KMS-11 (cell line): ENCODE measurements at regions not wholly inside any gene's neighbourhood (a gene's known extent, or its start where the extent isn't known, plus 50 kb on each side); places are given as distances from the start of the nearest gene placed in this dataset.

Experiments used
- H2AFZ ChIP-seq: fragments of 200-600 bp; sonication (generic); 2 replicates; pipeline ENCODE4 v1.6.1; 2016; ENCODE audit warnings: antibody characterized with exemption, mixed run types, low read depth
- H3K27ac ChIP-seq: fragments of 200-600 bp; sonication (generic); 2 replicates; pipeline ENCODE4 v1.6.1; 2016; ENCODE audit warnings: mild to moderate bottlenecking, mixed run types
- H3K27me3 ChIP-seq: fragments of 200-600 bp; sonication (generic); 2 replicates; pipeline ENCODE4 v1.6.1; 2017; ENCODE audit warnings: mild to moderate bottlenecking, low read depth, mixed run types, moderate library complexity; ENCODE audit not compliant: insufficient read depth
- H3K36me3 ChIP-seq: fragments of 200-600 bp; sonication (generic); 2 replicates; pipeline ENCODE4 v1.6.1; 2017; ENCODE audit warnings: mild to moderate bottlenecking, mixed run types; ENCODE audit not compliant: insufficient read depth
- H3K4me1 ChIP-seq: fragments of 200-600 bp; sonication (generic); 2 replicates; pipeline ENCODE4 v1.6.1; 2016; ENCODE audit warnings: mild to moderate bottlenecking, low read depth, mixed run types; ENCODE audit not compliant: poor library complexity, severe bottlenecking
- H3K4me2 ChIP-seq: fragments of 200-600 bp; sonication (generic); 2 replicates; pipeline ENCODE4 v1.7.0; 2016; ENCODE audit warnings: mild to moderate bottlenecking, mixed run types
- H3K4me3 ChIP-seq: fragments of 200-600 bp; sonication (generic); IDR thresholded peaks from 2 replicates; pipeline ENCODE4 v1.6.1; 2017; ENCODE audit warnings: low read depth, low read length, mixed read lengths; ENCODE audit not compliant: insufficient read depth
- H3K79me2 ChIP-seq: fragments of 200-600 bp; sonication (generic); 2 replicates; pipeline ENCODE4 v1.6.1; 2016; ENCODE audit warnings: low read depth, mixed run types; ENCODE audit not compliant: insufficient read depth
- H3K9ac ChIP-seq: fragments of 200-600 bp; sonication (generic); 2 replicates; pipeline ENCODE4 v1.6.1; 2016; ENCODE audit warnings: mild to moderate bottlenecking, mixed run types
- H4K20me1 ChIP-seq: fragments of 200-600 bp; sonication (generic); 2 replicates; pipeline ENCODE4 v1.6.1; 2016; ENCODE audit warnings: mild to moderate bottlenecking, mixed run types; ENCODE audit not compliant: insufficient read depth
- TF ChIP-seq, protein P1 (sequence below): fragments of 200-600 bp; sonication (generic); conservative IDR thresholded peaks from 2 replicates; pipeline ENCODE4 v1.6.1; 2017; ENCODE audit warnings: low read depth, mild to moderate bottlenecking, antibody characterized with exemption, low read length, moderate library complexity, mixed read lengths

DNA sequence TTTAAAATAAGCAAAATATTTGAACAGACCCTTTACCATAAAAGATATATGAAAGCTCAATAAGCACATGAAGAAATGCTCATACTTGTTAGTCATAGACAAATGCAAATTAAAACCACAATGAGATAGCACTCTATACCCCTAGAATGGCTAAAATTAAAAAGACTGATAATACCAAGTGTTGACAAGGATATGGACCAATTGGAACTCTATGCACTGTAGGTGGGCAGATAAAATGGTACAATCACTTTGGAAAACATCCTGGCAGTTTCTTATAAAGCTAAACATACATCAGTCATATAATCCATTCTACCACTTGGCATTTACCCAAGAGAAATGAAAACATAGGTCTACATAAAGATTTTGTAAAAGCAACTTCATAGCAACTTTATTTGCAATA lies 293.0 kb upstream of the TLE3 start:
- Histone ChIP-seq H3K27ac (no peak overlapping the region), H4K20me1 (no peaks in the 10 kb centered on the region), H3K9ac (no peak overlapping the region), H3K27me3 (no peaks in the 10 kb centered on the region), H3K79me2 (no peaks in the 10 kb centered on the region), H3K4me1 (no peaks in the 10 kb centered on the region), H3K4me2 (no peak overlapping the region), H3K36me3 (no peaks in the 10 kb centered on the region), H2AFZ (no peak overlapping the region), H3K4me3 (no peak overlapping the region)
- TF ChIP-seq, protein P1, sequence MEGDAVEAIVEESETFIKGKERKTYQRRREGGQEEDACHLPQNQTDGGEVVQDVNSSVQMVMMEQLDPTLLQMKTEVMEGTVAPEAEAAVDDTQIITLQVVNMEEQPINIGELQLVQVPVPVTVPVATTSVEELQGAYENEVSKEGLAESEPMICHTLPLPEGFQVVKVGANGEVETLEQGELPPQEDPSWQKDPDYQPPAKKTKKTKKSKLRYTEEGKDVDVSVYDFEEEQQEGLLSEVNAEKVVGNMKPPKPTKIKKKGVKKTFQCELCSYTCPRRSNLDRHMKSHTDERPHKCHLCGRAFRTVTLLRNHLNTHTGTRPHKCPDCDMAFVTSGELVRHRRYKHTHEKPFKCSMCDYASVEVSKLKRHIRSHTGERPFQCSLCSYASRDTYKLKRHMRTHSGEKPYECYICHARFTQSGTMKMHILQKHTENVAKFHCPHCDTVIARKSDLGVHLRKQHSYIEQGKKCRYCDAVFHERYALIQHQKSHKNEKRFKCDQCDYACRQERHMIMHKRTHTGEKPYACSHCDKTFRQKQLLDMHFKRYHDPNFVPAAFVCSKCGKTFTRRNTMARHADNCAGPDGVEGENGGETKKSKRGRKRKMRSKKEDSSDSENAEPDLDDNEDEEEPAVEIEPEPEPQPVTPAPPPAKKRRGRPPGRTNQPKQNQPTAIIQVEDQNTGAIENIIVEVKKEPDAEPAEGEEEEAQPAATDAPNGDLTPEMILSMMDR, result no peak

DNA sequence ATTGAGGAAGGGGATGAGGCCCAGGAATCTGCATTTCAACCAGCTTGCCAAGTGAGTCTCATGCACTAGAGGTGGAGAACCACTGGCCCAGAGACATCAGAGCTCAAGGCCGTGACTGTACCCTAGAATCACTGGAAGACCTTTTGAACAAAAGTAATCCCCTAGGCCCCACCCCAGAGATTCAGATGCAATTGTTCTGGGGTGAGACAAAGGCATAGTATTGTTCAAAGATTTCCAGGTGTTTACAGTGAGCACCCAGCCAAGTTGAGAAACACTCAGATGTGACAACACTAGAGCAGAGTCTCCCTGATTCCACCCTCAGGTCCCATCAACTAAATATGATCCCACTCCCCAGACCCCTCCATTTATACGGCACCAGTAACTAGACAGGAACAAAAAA lies 290.3 kb upstream of the TLE3 start:
- no peaks in the 10 kb centered on the region for H3K36me3 ChIP-seq
- no peak overlapping the region for H3K9ac ChIP-seq
- no peak overlapping the region for H3K27ac ChIP-seq
- H3K4me2 ChIP-seq, result no peak overlapping the region
- no peaks in the 10 kb centered on the region for H4K20me1 ChIP-seq
- H3K27me3 ChIP-seq, result no peaks in the 10 kb centered on the region
- H3K4me3 ChIP-seq, result no peak overlapping the region
- no peaks in the 10 kb centered on the region for H3K4me1 ChIP-seq
- TF ChIP-seq, protein P1, result no peak
- no peaks in the 10 kb centered on the region for H3K79me2 ChIP-seq
- H2AFZ ChIP-seq, result no peak overlapping the region

DNA sequence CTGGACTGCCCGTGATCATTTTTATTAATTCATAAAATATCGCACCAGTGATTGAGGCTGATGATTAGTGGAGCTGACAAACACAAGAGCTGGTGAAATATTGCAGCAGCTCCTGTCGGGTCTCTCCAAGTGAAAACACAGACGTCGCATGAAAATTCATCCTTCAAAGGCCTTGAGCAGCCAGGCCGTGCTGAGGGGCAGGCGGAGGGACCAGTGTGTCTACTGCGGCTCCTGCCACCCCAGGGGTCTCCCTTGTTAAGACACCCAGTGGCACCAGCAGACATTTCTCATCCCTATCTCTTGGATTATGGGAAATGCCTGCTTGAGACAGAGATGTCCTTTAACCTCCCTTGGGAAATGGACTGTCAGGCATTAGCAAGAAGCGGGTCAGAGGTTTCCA lies 289.4 kb upstream of the TLE3 start:
- H3K4me2 ChIP-seq, result no peak overlapping the region
- TF ChIP-seq, protein P1, result no peak
- no peak overlapping the region for H3K4me3 ChIP-seq
- H3K27ac ChIP-seq, result no peak overlapping the region
- H3K36me3 ChIP-seq, result no peaks in the 10 kb centered on the region
- no peaks in the 10 kb centered on the region for H3K79me2 ChIP-seq
- no peak overlapping the region for H3K9ac ChIP-seq
- H4K20me1 ChIP-seq, result no peaks in the 10 kb centered on the region
- no peaks in the 10 kb centered on the region for H3K27me3 ChIP-seq
- no peaks in the 10 kb centered on the region for H3K4me1 ChIP-seq
- H2AFZ ChIP-seq, result no peak overlapping the region

DNA sequence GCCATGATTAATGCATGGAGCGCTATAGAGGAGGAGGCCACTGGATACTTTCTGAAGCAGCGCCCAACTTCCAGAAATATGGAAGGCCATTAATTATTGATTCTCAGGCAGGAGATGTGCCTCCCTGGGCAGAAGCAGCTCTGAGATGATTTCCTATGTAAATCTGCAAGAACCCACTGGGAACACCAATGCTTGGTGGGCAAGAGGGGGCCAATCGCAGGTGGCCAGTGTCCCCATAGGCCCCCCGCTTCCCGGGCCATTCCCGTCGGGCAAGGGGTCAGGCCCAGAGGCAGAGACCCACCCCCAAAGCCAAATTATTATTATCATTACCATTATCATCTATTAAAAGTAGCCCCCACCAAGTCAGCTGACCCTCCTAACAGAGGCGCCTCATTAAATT lies 288.0 kb upstream of the TLE3 start:
- Histone ChIP-seq H3K27ac (no peak overlapping the region), H3K27me3 (no peaks in the 10 kb centered on the region), H3K4me1 (no peaks in the 10 kb centered on the region), H3K4me2 (no peak overlapping the region), H3K4me3 (no peak overlapping the region), H3K9ac (no peak overlapping the region), H3K79me2 (no peaks in the 10 kb centered on the region), H2AFZ (no peak overlapping the region), H3K36me3 (no peaks in the 10 kb centered on the region), H4K20me1 (no peaks in the 10 kb centered on the region)
- TF ChIP-seq, protein P1, result no peak

DNA sequence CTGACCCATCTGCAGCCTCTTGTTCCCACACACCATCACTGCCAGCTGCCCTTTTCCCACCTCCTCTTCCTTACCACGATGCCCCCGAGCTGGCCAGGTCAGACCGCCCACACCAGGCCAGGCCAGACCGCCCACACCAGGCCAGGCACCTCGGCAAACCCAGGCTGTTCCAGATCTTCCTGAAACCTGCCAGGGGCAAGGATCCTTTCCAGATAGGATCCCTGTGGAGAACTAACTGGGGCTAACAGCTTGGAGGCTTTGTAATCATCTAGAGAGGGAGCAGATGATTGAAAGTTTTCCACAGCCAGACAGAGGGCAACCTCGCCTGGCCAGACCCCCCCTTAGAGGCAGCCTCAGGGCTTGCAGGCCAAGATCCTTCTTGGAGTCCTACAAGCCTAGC lies 287.3 kb upstream of the TLE3 start:
- H3K27me3 ChIP-seq, result no peaks in the 10 kb centered on the region
- H3K4me1 ChIP-seq, result no peaks in the 10 kb centered on the region
- no peaks in the 10 kb centered on the region for H3K36me3 ChIP-seq
- H3K79me2 ChIP-seq, result no peaks in the 10 kb centered on the region
- H3K27ac ChIP-seq, result no peak overlapping the region
- TF ChIP-seq, protein P1, result no peak
- no peak overlapping the region for H3K4me2 ChIP-seq
- H4K20me1 ChIP-seq, result no peaks in the 10 kb centered on the region
- H3K4me3 ChIP-seq, result no peak overlapping the region
- no peak overlapping the region for H3K9ac ChIP-seq
- no peak overlapping the region for H2AFZ ChIP-seq
